HuH-7.5 (cell line): ENCODE measurements at regions not wholly inside any gene's neighbourhood (a gene's known extent, or its start where the extent isn't known, plus 50 kb on each side); places are given as distances from the start of the nearest gene placed in this dataset.
"Not testable (repeated sequence)": the region's sequence is repeated elsewhere in the genome, so short reads cannot be mapped to it uniquely, and the experiment has no call there.

Experiments used
- DNase-seq: peaks from one replicate; pipeline ENCODE4 v3.0.0; 2011; ENCODE audit warnings: low spot score

- no peak for DNase-seq
These were observed 647.0 kb upstream of the SGO1 start for GRCh38 chr3:20832963-20833362.

GRCh38 chr3:20822251-20822650 is 636.2 kb upstream of the SGO1 start:
- DNase-seq = no peak

GRCh38 chr3:20820872-20821271 is 634.9 kb upstream of the SGO1 start:
- not testable (repeated sequence) for DNase-seq

- DNase-seq = no peak
These were observed 625.6 kb upstream of the SGO1 start for GRCh38 chr3:20811631-20812030.

GRCh38 chr3:20811006-20811405 is 625.0 kb upstream of the SGO1 start:
- DNase-seq = no peak

GRCh38 chr3:20810555-20810954 is 624.5 kb upstream of the SGO1 start:
- no peak for DNase-seq

GRCh38 chr3:20809356-20809755 is 623.4 kb upstream of the SGO1 start:
- no peak for DNase-seq

GRCh38 chr3:20808864-20809263 is 622.9 kb upstream of the SGO1 start:
- no peak for DNase-seq

GRCh38 chr3:20798666-20799065 is 612.7 kb upstream of the SGO1 start:
- DNase-seq = no peak

GRCh38 chr3:20787005-20787404 is 601.0 kb upstream of the SGO1 start:
- DNase-seq = no peak

- no peak for DNase-seq
These were observed 590.7 kb upstream of the SGO1 start for GRCh38 chr3:20776692-20777091.

- no peak for DNase-seq
These were observed 590.3 kb upstream of the SGO1 start for GRCh38 chr3:20776286-20776685.

- DNase-seq = no peak
These were observed 587.4 kb upstream of the SGO1 start for GRCh38 chr3:20773320-20773984.

GRCh38 chr3:20772869-20773268 is 586.9 kb upstream of the SGO1 start:
- no peak for DNase-seq

- no peak for DNase-seq
These were observed 583.4 kb upstream of the SGO1 start for GRCh38 chr3:20769430-20769829.

GRCh38 chr3:20760981-20761380 is 575.0 kb upstream of the SGO1 start:
- no peak for DNase-seq

- DNase-seq = no peak
These were observed 566.4 kb upstream of the SGO1 start for GRCh38 chr3:20752416-20752815.

- DNase-seq = no peak
These were observed 565.3 kb upstream of the SGO1 start for GRCh38 chr3:20751296-20751695.

GRCh38 chr3:20747741-20748140 is 561.7 kb upstream of the SGO1 start:
- no peak for DNase-seq

- no peak for DNase-seq
These were observed 557.7 kb upstream of the SGO1 start for GRCh38 chr3:20743553-20744321.

GRCh38 chr3:20742903-20743552 is 557.0 kb upstream of the SGO1 start:
- no peak for DNase-seq

- DNase-seq = no peak
These were observed 555.4 kb upstream of the SGO1 start for GRCh38 chr3:20741381-20741780.

- no peak for DNase-seq
These were observed 553.8 kb upstream of the SGO1 start for GRCh38 chr3:20739814-20740213.
